Natural killer cell (primary cell): ENCODE measurements at regions not wholly inside any gene's neighbourhood (a gene's known extent, or its start where the extent isn't known, plus 50 kb on each side); places are given as distances from the start of the nearest gene placed in this dataset.

Experiments used
- ATAC-seq, 3 donors: fragments of 150-1000 bp in 2 of 3; fragments of 200-7000 bp in 1 of 3; cut with Tn5 transposase; 1 replicate in 1 of 3; 2 replicates in 2 of 3; pipeline ENCODE4 v1.10.0; 2021; ENCODE audit warnings: mild to moderate bottlenecking in 2 of 3, moderate library complexity in 2 of 3
- DNase-seq, 2 donors: peaks; one replicate each; pipeline versions ENCODE4 v3.0.0 to v3.0.0-alpha.2; 2013 to 2021; ENCODE audit warnings: mixed read lengths in 1 of 2
- H3K27ac ChIP-seq: one replicate; pipeline ENCODE4 v1.5.1; 2013; ENCODE audit warnings: mild to moderate bottlenecking, low read length
- H3K27me3 ChIP-seq: one replicate; pipeline ENCODE4 v1.6.1; 2013; ENCODE audit warnings: low read length; ENCODE audit not compliant: control insufficient read depth, insufficient read depth
- H3K36me3 ChIP-seq: one replicate; pipeline ENCODE4 v1.6.1; 2013; ENCODE audit warnings: low read length; ENCODE audit not compliant: control insufficient read depth, insufficient read depth
- H3K4me1 ChIP-seq: one replicate; pipeline ENCODE4 v1.6.1; 2013; ENCODE audit warnings: low read length; ENCODE audit not compliant: control insufficient read depth, insufficient read depth
- H3K4me3 ChIP-seq: one replicate; pipeline ENCODE4 v1.5.1; 2013; ENCODE audit warnings: low read length
- H3K9me3 ChIP-seq: one replicate; pipeline ENCODE4 v1.6.1; 2013; ENCODE audit warnings: low read length; ENCODE audit not compliant: control insufficient read depth, insufficient read depth
- H3K27ac Mint-ChIP-seq, 2 donors: one replicate each; pipeline ENCODE4 v1.8.0; 2022; ENCODE audit warnings: mild to moderate bottlenecking in 2 of 2, mixed read lengths in 2 of 2, moderate library complexity in 1 of 2
- H3K27me3 Mint-ChIP-seq, 2 donors: one replicate each; pipeline ENCODE4 v1.8.0; 2022; ENCODE audit warnings: low read depth in 2 of 2, mixed read lengths in 2 of 2
- H3K36me3 Mint-ChIP-seq: one replicate; pipeline ENCODE4 v1.8.0; 2022; ENCODE audit warnings: mixed read lengths
- H3K4me1 Mint-ChIP-seq, 2 donors: one replicate each; pipeline ENCODE4 v1.8.0; 2022; ENCODE audit warnings: mixed read lengths in 2 of 2
- H3K4me3 Mint-ChIP-seq: one replicate; pipeline ENCODE4 v1.8.0; 2022; ENCODE audit warnings: mild to moderate bottlenecking, moderate library complexity, mixed read lengths
- H3K9me3 Mint-ChIP-seq, 2 donors: one replicate each; pipeline ENCODE4 v1.8.0; 2022; ENCODE audit warnings: mixed read lengths in 2 of 2
- WGBS: methylation state at CpG from one replicate; pipeline ENCODE4 v1.1.7; 2013; ENCODE audit warnings: missing lambda C conversion rate; ENCODE audit not compliant: insufficient coverage; 5-methylcytosine and 5-hydroxymethylcytosine counted together
- intact Hi-C: fragments of 100-400 bp; cut with micrococcal nuclease; formaldehyde crosslinking; loops from one replicate; pipeline ENCODE4 v1.14.2; 2022
- TF ChIP-seq, protein P1 (sequence below): fragments of 200-600 bp; IDR thresholded peaks from one replicate; pipeline ENCODE4 v1.8.0; 2022; ENCODE audit warnings: antibody characterized with exemption

DNA sequence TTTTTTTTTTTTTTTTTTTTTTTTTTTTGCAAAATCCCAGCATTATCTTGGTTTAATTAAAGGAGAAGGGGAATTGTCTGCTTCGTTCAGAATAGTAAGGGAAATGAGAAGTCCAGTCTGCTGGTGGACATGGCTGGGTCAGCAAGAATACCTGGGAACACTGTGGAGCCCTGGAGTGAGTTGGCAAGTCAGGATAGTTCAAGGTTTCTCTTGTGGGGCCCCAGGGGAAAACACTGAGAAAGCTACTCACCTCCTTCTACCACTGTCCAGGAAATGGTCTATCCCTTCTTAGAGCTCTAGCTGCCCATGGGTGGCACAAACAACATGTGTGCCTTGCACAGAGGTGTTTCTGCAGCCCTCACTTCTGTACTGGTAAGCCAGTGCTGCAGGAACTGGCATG is 169.1 kb upstream of the SIX2 start:
- no peaks in the 10 kb centered on the region for H3K4me1 Mint-ChIP-seq

DNA sequence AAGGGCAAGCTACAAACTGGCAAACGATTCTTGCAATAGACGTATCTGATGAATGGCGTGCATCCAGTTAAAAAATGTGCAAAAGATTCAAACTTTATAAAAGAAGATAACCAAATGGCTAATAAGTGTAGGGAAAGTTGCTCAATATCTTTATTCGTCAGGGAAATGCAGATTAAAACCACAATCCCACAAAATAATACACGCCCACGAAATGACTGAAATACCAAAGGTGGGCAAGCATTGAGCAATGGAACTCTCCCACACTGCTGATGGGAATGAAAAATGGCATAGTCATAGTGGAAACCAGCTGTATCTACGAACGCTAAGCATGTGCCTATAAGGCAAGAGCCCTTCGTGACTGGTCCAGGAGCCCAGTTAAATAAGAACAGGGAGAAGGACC is 168.6 kb upstream of the SIX2 start:
- peaks cover 4% of the 10 kb centered on the region for H3K27me3 ChIP-seq
- H3K9me3 ChIP-seq, result no peaks in the 10 kb centered on the region
- WGBS, result 28% methylated on average over 8 of the region's 9 CpGs
- Mint-ChIP-seq H3K27ac (no peak overlapping the region), H3K9me3 (peaks cover 3 to 4% of the 10 kb centered on the region in 2 donors), H3K4me3 (no peak overlapping the region), H3K36me3 (no peaks in the 10 kb centered on the region), H3K4me1 (no peaks in the 10 kb centered on the region), H3K27me3 (peaks cover 38 to 56% of the 10 kb centered on the region in 2 donors)
- H3K36me3 ChIP-seq, result no peaks in the 10 kb centered on the region
- ATAC-seq, result no peak
- H3K4me1 ChIP-seq, result no peaks in the 10 kb centered on the region
- intact Hi-C loops, result no loop called here
- H3K4me3 ChIP-seq, result no peak overlapping the region
- TF ChIP-seq, protein P1, sequence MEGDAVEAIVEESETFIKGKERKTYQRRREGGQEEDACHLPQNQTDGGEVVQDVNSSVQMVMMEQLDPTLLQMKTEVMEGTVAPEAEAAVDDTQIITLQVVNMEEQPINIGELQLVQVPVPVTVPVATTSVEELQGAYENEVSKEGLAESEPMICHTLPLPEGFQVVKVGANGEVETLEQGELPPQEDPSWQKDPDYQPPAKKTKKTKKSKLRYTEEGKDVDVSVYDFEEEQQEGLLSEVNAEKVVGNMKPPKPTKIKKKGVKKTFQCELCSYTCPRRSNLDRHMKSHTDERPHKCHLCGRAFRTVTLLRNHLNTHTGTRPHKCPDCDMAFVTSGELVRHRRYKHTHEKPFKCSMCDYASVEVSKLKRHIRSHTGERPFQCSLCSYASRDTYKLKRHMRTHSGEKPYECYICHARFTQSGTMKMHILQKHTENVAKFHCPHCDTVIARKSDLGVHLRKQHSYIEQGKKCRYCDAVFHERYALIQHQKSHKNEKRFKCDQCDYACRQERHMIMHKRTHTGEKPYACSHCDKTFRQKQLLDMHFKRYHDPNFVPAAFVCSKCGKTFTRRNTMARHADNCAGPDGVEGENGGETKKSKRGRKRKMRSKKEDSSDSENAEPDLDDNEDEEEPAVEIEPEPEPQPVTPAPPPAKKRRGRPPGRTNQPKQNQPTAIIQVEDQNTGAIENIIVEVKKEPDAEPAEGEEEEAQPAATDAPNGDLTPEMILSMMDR, result no peak
- no peak overlapping the region for H3K27ac ChIP-seq
- no peak for DNase-seq

More for the DNA sequence above, 169.1 kb upstream of the SIX2 start:
- H3K27me3 Mint-ChIP-seq, result peaks cover 35 to 51% of the 10 kb centered on the region in 2 donors
- Histone ChIP-seq H3K36me3 (no peaks in the 10 kb centered on the region), H3K9me3 (no peaks in the 10 kb centered on the region), H3K4me1 (no peaks in the 10 kb centered on the region), H3K4me3 (no peak overlapping the region), H3K27ac (no peak overlapping the region), H3K27me3 (peaks cover 3% of the 10 kb centered on the region)
- TF ChIP-seq, protein P1, result no peak
- H3K36me3 Mint-ChIP-seq, result no peaks in the 10 kb centered on the region
- intact Hi-C loops, result no loop called here
- DNase-seq, result no peak
- ATAC-seq, result no peak
- no peak overlapping the region for H3K4me3 Mint-ChIP-seq
- peaks cover 3 to 4% of the 10 kb centered on the region in 2 donors for H3K9me3 Mint-ChIP-seq
- WGBS, result 59% methylated on average over 1 of the region's 1 CpG
- no peak overlapping the region for H3K27ac Mint-ChIP-seq

DNA sequence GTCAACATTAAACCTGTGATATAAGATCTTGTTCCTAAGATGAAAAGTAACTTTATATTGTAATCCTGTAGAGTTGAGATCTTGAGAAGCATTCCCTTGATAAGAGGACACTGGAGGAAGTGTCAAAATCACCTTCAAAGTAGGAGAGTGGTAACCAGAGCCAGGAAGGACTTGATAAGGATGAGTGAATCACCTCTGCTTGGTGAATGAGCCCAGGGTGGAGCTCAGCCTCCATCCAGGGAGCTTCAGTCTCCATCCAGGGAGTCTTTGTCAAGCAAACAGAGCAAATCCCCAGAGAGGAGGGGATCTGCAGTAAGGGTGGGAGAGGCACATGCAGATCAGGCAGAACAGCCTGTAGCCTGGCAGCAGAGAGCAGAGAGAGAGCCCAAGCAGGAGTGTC is 167.1 kb upstream of the SIX2 start:
- Histone ChIP-seq H3K27me3 (peaks cover 6% of the 10 kb centered on the region), H3K4me3 (no peak overlapping the region), H3K9me3 (no peaks in the 10 kb centered on the region), H3K4me1 (no peaks in the 10 kb centered on the region), H3K36me3 (no peaks in the 10 kb centered on the region), H3K27ac (no peak overlapping the region)
- Mint-ChIP-seq H3K9me3 (peaks cover 3 to 4% of the 10 kb centered on the region in 2 donors), H3K27ac (no peak overlapping the region), H3K4me3 (no peak overlapping the region), H3K36me3 (no peaks in the 10 kb centered on the region), H3K27me3 (peaks cover 42 to 70% of the 10 kb centered on the region in 2 donors), H3K4me1 (no peaks in the 10 kb centered on the region)
- intact Hi-C loops, result no loop called here
- DNase-seq, result no peak
- TF ChIP-seq, protein P1, result no peak
- ATAC-seq, result no peak

DNA sequence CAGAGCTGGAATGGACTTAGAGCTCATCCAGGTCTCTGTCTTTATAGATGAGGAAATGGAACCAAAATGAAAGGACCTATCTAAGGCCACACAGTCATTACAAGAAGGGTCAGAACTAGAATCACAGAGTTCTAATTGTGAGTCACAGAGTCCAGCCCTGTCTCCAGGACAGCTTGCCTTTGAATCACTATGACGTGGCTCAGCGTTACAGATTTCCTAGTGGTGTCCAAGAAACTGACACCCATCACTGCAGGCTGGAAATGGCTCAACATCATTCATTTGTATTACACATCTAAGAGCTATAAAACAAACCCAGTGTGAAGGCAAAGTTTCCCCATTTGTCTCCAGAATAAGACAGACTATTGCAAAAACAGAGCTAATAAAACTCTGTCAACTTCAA is 164.3 kb upstream of the SIX2 start:
- H3K27me3 Mint-ChIP-seq, result peaks cover 39 to 70% of the 10 kb centered on the region in 2 donors
- DNase-seq, result no peak
- intact Hi-C loops, result no loop called here
- 90% methylated on average over 2 of the region's 2 CpGs for WGBS
- no peaks in the 10 kb centered on the region for H3K36me3 ChIP-seq
- H3K27ac Mint-ChIP-seq, result no peak overlapping the region
- no peaks in the 10 kb centered on the region for H3K36me3 Mint-ChIP-seq
- H3K9me3 Mint-ChIP-seq, result peaks cover 3 to 4% of the 10 kb centered on the region in 2 donors
- ATAC-seq, result no peak
- no peak overlapping the region for H3K27ac ChIP-seq
- TF ChIP-seq, protein P1, result no peak
- H3K4me1 ChIP-seq, result peaks cover 6% of the 10 kb centered on the region
- H3K4me3 Mint-ChIP-seq, result no peak overlapping the region
- H3K9me3 ChIP-seq, result no peaks in the 10 kb centered on the region
- peaks cover 24% of the 10 kb centered on the region for H3K27me3 ChIP-seq
- no peak overlapping the region for H3K4me3 ChIP-seq
- no peaks in the 10 kb centered on the region for H3K4me1 Mint-ChIP-seq
